SK-N-SH (cell line): ENCODE measurements at regions not wholly inside any gene's neighbourhood (a gene's known extent, or its start where the extent isn't known, plus 50 kb on each side); places are given as distances from the start of the nearest gene placed in this dataset.

Experiments used
- CTCF ChIA-PET: fragments of 300-600, 350-600 bp; formaldehyde crosslinking; extraction: SDS; loops from one replicate; lab custom pipeline; 2021; lab: Yijun Ruan, JAX
- POLR2A ChIA-PET: fragments of 350-600 bp; sonication (Branson Sonifier 250); formaldehyde crosslinking; extraction: SDS; loops from one replicate; lab custom pipeline; 2020; ENCODE audit warnings: antibody characterized with exemption, inconsistent platforms; lab: Yijun Ruan, JAX
- DNase-seq: peaks from one replicate; pipeline ENCODE4 v3.0.0; 2012
- H2AFZ ChIP-seq: fragments of 200-600 bp; sonication (generic); 2 replicates; pipeline ENCODE4 v1.8.1; 2016; ENCODE audit warnings: antibody characterized with exemption, mild to moderate bottlenecking, low read depth
- H3F3A ChIP-seq: fragments of 200-600 bp; sonication (generic); replicated peaks from 2 replicates; pipeline ENCODE3; 2016; ENCODE audit warnings: antibody characterized with exemption, mild to moderate bottlenecking; ENCODE audit not compliant: insufficient read depth
- H3K27ac ChIP-seq, 2 experiments: fragments of 200-500 bp in 1 of 2; fragments of 200-600 bp in 1 of 2; sonication (Bioruptor generic) in 1 of 2; sonication (generic), shearing (Covaris generic) in 1 of 2; 2 replicates each; pipeline versions ENCODE4 v1.5.1 to v1.6.1; 2014 to 2016; ENCODE audit warnings: low read depth in 2 of 2, inconsistent platforms in 1 of 2, low read length in 1 of 2, mild to moderate bottlenecking in 1 of 2, mixed read lengths in 1 of 2
- H3K27me3 ChIP-seq: fragments of 200-600 bp; sonication (generic), shearing (Covaris generic); 2 replicates; pipeline ENCODE4 v1.6.1; 2016; ENCODE audit warnings: mixed run types; ENCODE audit not compliant: insufficient read depth
- H3K36me3 ChIP-seq, 2 experiments: fragments of 200-500 bp in 1 of 2; fragments of 200-600 bp in 1 of 2; sonication (Bioruptor generic) in 1 of 2; sonication (generic) in 1 of 2; replicated peaks in 1 of 2; 2 replicates each; pipeline versions ENCODE3 to v1.5.1; 2014 to 2016; ENCODE audit warnings: low read length in 1 of 2, mild to moderate bottlenecking in 1 of 2; ENCODE audit not compliant: insufficient read depth in 2 of 2, control insufficient read depth in 1 of 2
- H3K4me1 ChIP-seq, 2 experiments: fragments of 200-500 bp in 1 of 2; fragments of 200-600 bp in 1 of 2; sonication (Bioruptor generic) in 1 of 2; sonication (generic), shearing (Covaris generic) in 1 of 2; 2 replicates each; pipeline versions ENCODE4 v1.5.1 to v1.6.1; 2014 to 2016; ENCODE audit warnings: low read depth in 1 of 2, low read length in 1 of 2, mixed run types in 1 of 2; ENCODE audit not compliant: insufficient read depth in 2 of 2, control insufficient read depth in 1 of 2
- H3K4me2 ChIP-seq: fragments of 200-600 bp; sonication (generic), shearing (Covaris generic); 2 replicates; pipeline ENCODE4 v1.6.1; 2017; ENCODE audit warnings: mixed run types
- H3K4me3 ChIP-seq, 2 experiments: fragments of 200-500 bp in 1 of 2; fragments of 200-600 bp in 1 of 2; sonication (Bioruptor generic) in 1 of 2; sonication (generic), shearing (Covaris generic) in 1 of 2; 2 replicates each; pipeline versions ENCODE4 v1.5.1 to v1.8.1; 2014 to 2016; ENCODE audit warnings: low read depth in 2 of 2, inconsistent platforms in 1 of 2, low read length in 1 of 2, mild to moderate bottlenecking in 1 of 2, mixed read lengths in 1 of 2, moderate library complexity in 1 of 2
- H3K79me2 ChIP-seq: fragments of 200-600 bp; sonication (generic); 2 replicates; pipeline ENCODE4 v1.8.1; 2017; ENCODE audit warnings: mild to moderate bottlenecking; ENCODE audit not compliant: insufficient read depth
- H3K9ac ChIP-seq: fragments of 200-600 bp; sonication (generic); 2 replicates; pipeline ENCODE4 v1.6.1; 2017; ENCODE audit warnings: mixed run types
- H3K9me2 ChIP-seq: fragments of 200-600 bp; sonication (generic); 2 replicates; pipeline ENCODE4 v1.6.1; 2017; ENCODE audit warnings: mixed run types
- H3K9me3 ChIP-seq: fragments of 200-600 bp; sonication (generic); 2 replicates; pipeline ENCODE4 v1.6.1; 2017; ENCODE audit warnings: mixed run types, mild to moderate bottlenecking, moderate library complexity
- H4K20me1 ChIP-seq: fragments of 200-600 bp; sonication (generic); 2 replicates; pipeline ENCODE4 v1.6.1; 2017; ENCODE audit warnings: mild to moderate bottlenecking, mixed run types; ENCODE audit not compliant: insufficient read depth
- ELF1 ChIP-seq: IDR thresholded peaks from 2 replicates; pipeline ENCODE4 v1.4.0; 2012
- FOSL2 ChIP-seq: IDR thresholded peaks from 2 replicates; pipeline ENCODE4 v1.4.0; 2012; ENCODE audit warnings: low read depth, mild to moderate bottlenecking, moderate library complexity, borderline replicate concordance
- MXI1 ChIP-seq: IDR thresholded peaks from 2 replicates; pipeline ENCODE4 v1.6.1; 2012; ENCODE audit warnings: mild to moderate bottlenecking, low read depth, low read length, improper control_type of control experiment
- NFIC ChIP-seq: IDR thresholded peaks from 2 replicates; pipeline ENCODE4 v1.4.0; 2012; ENCODE audit warnings: borderline replicate concordance
- NRF1 ChIP-seq: IDR thresholded peaks from 2 replicates; pipeline ENCODE4 v1.6.1; 2012; ENCODE audit warnings: low read depth, mild to moderate bottlenecking, low read length
- PBX3 ChIP-seq: IDR thresholded peaks from 2 replicates; pipeline ENCODE4; 2012
- POLR2AphosphoS5 ChIP-seq: IDR thresholded peaks from 2 replicates; pipeline ENCODE4 v1.6.1; 2012; ENCODE audit warnings: low read depth, low read length
- RCOR1 ChIP-seq: fragments of 150-350 bp; IDR thresholded peaks from 2 replicates; pipeline ENCODE4 v1.6.1; 2017; ENCODE audit warnings: antibody characterized with exemption, low read length
- RFX5 ChIP-seq: IDR thresholded peaks from 2 replicates; pipeline ENCODE4 v1.6.1; 2012; ENCODE audit warnings: mild to moderate bottlenecking, improper control_type of control experiment, low read length
- RXRA ChIP-seq: IDR thresholded peaks from 2 replicates; pipeline ENCODE4 v1.4.0; 2012; ENCODE audit warnings: low read depth, mild to moderate bottlenecking, borderline replicate concordance
- SIN3A ChIP-seq: IDR thresholded peaks from 2 replicates; pipeline ENCODE4 v1.6.1; 2012; ENCODE audit warnings: low read depth, mild to moderate bottlenecking, low read length, moderate library complexity, borderline replicate concordance
- USF2 ChIP-seq: fragments of 150-350 bp; IDR thresholded peaks from 2 replicates; pipeline ENCODE4 v1.6.1; 2017; ENCODE audit warnings: antibody characterized with exemption, low read length, low read depth, borderline replicate concordance
- YY1 ChIP-seq: IDR thresholded peaks from 2 replicates; pipeline ENCODE4 v1.4.0; 2012; ENCODE audit warnings: low read depth, mild to moderate bottlenecking
- WGBS: methylation state at CpG from one replicate; pipeline ENCODE4 v1.1.6; 2017; ENCODE audit warnings: low lambda C conversion rate; 5-methylcytosine and 5-hydroxymethylcytosine counted together

DNA sequence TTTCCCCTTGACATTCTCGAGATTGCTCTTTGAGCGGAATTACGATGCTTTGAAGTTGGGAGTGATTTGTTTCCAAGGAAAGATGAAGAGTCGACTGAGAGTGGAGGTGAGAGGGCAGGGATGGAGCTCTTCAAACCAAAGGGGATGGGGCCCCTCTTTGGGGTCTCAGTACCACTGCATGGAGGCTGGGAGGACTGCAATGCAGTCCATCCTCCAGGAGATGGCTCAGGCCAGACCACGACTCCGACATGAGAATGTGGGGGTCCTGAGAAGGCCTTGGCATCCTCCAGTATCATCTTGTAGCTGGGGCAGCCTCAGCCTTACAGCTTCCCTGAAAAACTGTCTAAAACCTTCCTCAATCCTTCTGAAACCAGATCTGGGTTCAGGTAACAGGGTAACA lies 51.1 kb upstream of the CDKN2AIPNL start:
- H3K9me2 ChIP-seq, result no peaks in the 10 kb centered on the region
- no peaks in the 10 kb centered on the region for H3K36me3 ChIP-seq
- H3K9ac ChIP-seq, result no peak overlapping the region
- DNase-seq, result no peak
- H3K79me2 ChIP-seq, result no peaks in the 10 kb centered on the region
- peaks cover 29 to 34% of the 10 kb centered on the region in 2 experiments; a peak in 3 of 4 replicates for H3K4me1 ChIP-seq
- H2AFZ ChIP-seq, result no peak overlapping the region
- no peaks in the 10 kb centered on the region for H3K9me3 ChIP-seq
- no peak overlapping the region for H3K4me3 ChIP-seq
- WGBS, result 71% methylated on average over 6 of the region's 6 CpGs
- H3F3A ChIP-seq, result peaks cover 23% of the 10 kb centered on the region
- H3K27ac ChIP-seq, result no peak overlapping the region
- H3K4me2 ChIP-seq, result no peak overlapping the region
- CTCF ChIA-PET, result interaction anchor here (0.9 to 1.0 kb wide), 3 partner anchors 26 to 65 kb away, joined by 3 read pairs; no protein-coding TSS in a partner anchor
- TF ChIP-seq USF2 (no peak), NRF1 (no peak), PBX3 (no peak), RXRA (no peak), YY1 (no peak), FOSL2 (no peak), ELF1 (no peak), RCOR1 (no peak), NFIC (no peak), RFX5 (no peak), MXI1 (no peak)
- H4K20me1 ChIP-seq, result no peaks in the 10 kb centered on the region
- H3K27me3 ChIP-seq, result no peaks in the 10 kb centered on the region
- POLR2A ChIA-PET, result no interaction called here

DNA sequence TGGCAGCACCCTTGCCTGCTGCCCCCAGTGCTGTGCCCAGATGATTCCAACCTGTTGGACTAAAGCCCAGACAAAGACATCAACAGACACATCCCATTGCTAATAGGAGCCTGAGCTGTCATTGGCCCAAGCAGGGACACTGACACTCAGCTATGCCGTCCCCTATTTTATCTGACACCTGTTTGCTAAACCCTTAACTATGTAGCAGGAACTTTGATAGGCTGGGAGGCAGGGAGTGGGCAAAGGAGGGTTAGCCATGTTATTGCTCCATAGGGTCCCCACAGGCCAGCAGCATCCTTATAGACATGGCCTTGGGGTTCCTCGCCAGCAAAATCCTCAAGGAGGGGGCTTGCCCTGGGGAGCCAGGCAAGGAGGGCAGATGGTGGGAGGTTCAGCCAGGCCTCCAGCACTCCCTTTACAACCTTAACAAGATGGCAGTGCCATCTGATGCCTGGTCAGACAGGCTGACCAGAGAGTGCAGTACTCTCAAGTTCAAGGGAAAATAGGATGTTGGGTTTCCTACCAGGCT lies 50.4 kb upstream of the CDKN2AIPNL start:
- H3K27ac ChIP-seq, result no peak overlapping the region
- no peak for DNase-seq
- H3K4me3 ChIP-seq, result no peak overlapping the region
- H3K4me1 ChIP-seq, result peaks cover 23 to 34% of the 10 kb centered on the region in 2 experiments; a peak in 3 of 4 replicates
- ChIA-PET CTCF (interaction anchor here (1.0 to 1.3 kb wide), 3 partner anchors 26 to 125 kb away, joined by 3 read pairs; no protein-coding TSS in a partner anchor), POLR2A (interaction anchor here (0.6 kb wide), 1 partner anchor 20 kb away, joined by 5 read pairs; no protein-coding TSS in a partner anchor)
- H3K27me3 ChIP-seq, result no peaks in the 10 kb centered on the region
- H2AFZ ChIP-seq, result no peak overlapping the region
- no peak overlapping the region for H3K9ac ChIP-seq
- H3K79me2 ChIP-seq, result no peaks in the 10 kb centered on the region
- H3K36me3 ChIP-seq, result no peaks in the 10 kb centered on the region
- no peaks in the 10 kb centered on the region for H3K9me2 ChIP-seq
- no peaks in the 10 kb centered on the region for H3K9me3 ChIP-seq
- H3F3A ChIP-seq, result peaks cover 16% of the 10 kb centered on the region
- TF ChIP-seq SIN3A (no peak), POLR2AphosphoS5 (no peak)
- no peaks in the 10 kb centered on the region for H4K20me1 ChIP-seq
- no peak overlapping the region for H3K4me2 ChIP-seq
- WGBS, result 100% methylated on average over 1 of the region's 2 CpGs
